Activated CD4-positive, alpha-beta memory T cell treated with anti-CD3 and anti-CD28 coated beads, Interleukin-2, amount 10 ng/mL, durations not matched to agents 7 days and 5 days (primary cell): ENCODE measurements at regions not wholly inside any gene's neighbourhood (a gene's known extent, or its start where the extent isn't known, plus 50 kb on each side); places are given as distances from the start of the nearest gene placed in this dataset.
"Not testable (repeated sequence)": the region's sequence is repeated elsewhere in the genome, so short reads cannot be mapped to it uniquely, and the experiment has no call there.

Experiments used
- CTCF ChIA-PET: fragments of 350-600 bp; sonication (Branson Sonifier 250); formaldehyde crosslinking; loops from one replicate; lab custom pipeline; 2021; ENCODE audit warnings: antibody characterized with exemption, inconsistent platforms; lab: Charles Lee
- POLR2A ChIA-PET: fragments of 350-600 bp; sonication (Branson Sonifier 250); formaldehyde crosslinking; loops from one replicate; lab custom pipeline; 2021; ENCODE audit warnings: antibody characterized with exemption; lab: Charles Lee
- DNase-seq: peaks from one replicate; pipeline ENCODE4 v3.0.0-alpha.2; 2020
- H3K27ac Mint-ChIP-seq: one replicate; pipeline ENCODE4 v1.8.0; 2021; ENCODE audit warnings: mild to moderate bottlenecking, mixed read lengths
- H3K27me3 Mint-ChIP-seq: one replicate; pipeline ENCODE4 v1.8.0; 2021; ENCODE audit warnings: mixed read lengths
- H3K36me3 Mint-ChIP-seq: one replicate; pipeline ENCODE4 v1.8.0; 2021; ENCODE audit warnings: low read depth, mixed read lengths
- H3K4me1 Mint-ChIP-seq: one replicate; pipeline ENCODE4 v1.8.0; 2021; ENCODE audit warnings: mixed read lengths
- H3K4me3 Mint-ChIP-seq: one replicate; pipeline ENCODE4 v1.8.0; 2021; ENCODE audit warnings: mild to moderate bottlenecking, mixed read lengths
- H3K9me3 Mint-ChIP-seq: one replicate; pipeline ENCODE4 v1.8.0; 2021; ENCODE audit warnings: mixed read lengths

DNA sequence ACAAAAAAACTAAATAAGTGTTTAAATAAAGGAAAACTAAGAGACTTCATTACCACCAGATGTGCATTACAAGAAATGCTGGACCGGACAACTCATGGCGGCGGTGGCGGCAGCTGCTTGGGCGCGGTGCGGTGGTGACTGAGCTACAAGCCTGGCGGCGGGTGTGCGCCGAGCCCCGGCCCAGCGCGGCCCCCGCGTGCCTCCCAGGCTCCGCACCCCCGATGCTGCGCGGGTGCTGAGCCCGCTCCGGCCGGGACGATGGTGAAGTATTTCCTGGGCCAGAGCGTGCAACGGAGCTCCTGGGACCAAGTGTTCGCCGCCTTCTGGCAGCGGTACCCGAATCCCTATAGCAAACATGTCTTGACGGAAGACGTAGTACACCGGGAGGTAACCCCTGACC is 52.2 kb upstream of the RCOR3 start:
- DNase-seq = no peak
- Mint-ChIP-seq H3K4me1 (no peaks in the 10 kb centered on the region), H3K9me3 (no peaks in the 10 kb centered on the region), H3K27me3 (no peaks in the 10 kb centered on the region), H3K27ac (no peak overlapping the region), H3K36me3 (no peaks in the 10 kb centered on the region), H3K4me3 (no peak overlapping the region)
- CTCF ChIA-PET = interaction anchor here (1.3 kb wide), 1 partner anchor 511 kb away, joined by 3 read pairs; no protein-coding TSS in a partner anchor
- POLR2A ChIA-PET = no interaction called here

- POLR2A ChIA-PET = no interaction called here
These were observed 58.9 kb upstream of the RCOR3 start for GRCh38 chr1:211200311-211200710.

GRCh38 chr1:211198880-211199279 is 60.3 kb upstream of the RCOR3 start:
- H3K4me1 Mint-ChIP-seq = no peaks in the 10 kb centered on the region
- H3K27me3 Mint-ChIP-seq = peaks cover 10% of the 10 kb centered on the region
- H3K36me3 Mint-ChIP-seq = no peaks in the 10 kb centered on the region
- H3K27ac Mint-ChIP-seq = no peak overlapping the region
- POLR2A ChIA-PET = no interaction called here
- DNase-seq = no peak
- H3K4me3 Mint-ChIP-seq = no peak overlapping the region
- H3K9me3 Mint-ChIP-seq = peaks cover 2% of the 10 kb centered on the region
- CTCF ChIA-PET = interaction anchor here (0.5 kb wide), 1 partner anchor 251 kb away, joined by 3 read pairs; no protein-coding TSS in a partner anchor

More at GRCh38 chr1:211200311-211200710, 58.9 kb upstream of the RCOR3 start:
- peaks cover under 1% of the 10 kb centered on the region for H3K9me3 Mint-ChIP-seq
- H3K4me1 Mint-ChIP-seq = no peaks in the 10 kb centered on the region
- CTCF ChIA-PET = no interaction called here
- H3K27me3 Mint-ChIP-seq = peaks cover 4% of the 10 kb centered on the region
- H3K27ac Mint-ChIP-seq = no peak overlapping the region
- DNase-seq = no peak
- H3K4me3 Mint-ChIP-seq = no peak overlapping the region
- no peaks in the 10 kb centered on the region for H3K36me3 Mint-ChIP-seq

- Mint-ChIP-seq H3K4me3 (no peak overlapping the region), H3K9me3 (peaks cover 2% of the 10 kb centered on the region), H3K36me3 (no peaks in the 10 kb centered on the region), H3K4me1 (no peaks in the 10 kb centered on the region), H3K27me3 (peaks cover 10% of the 10 kb centered on the region), H3K27ac (no peak overlapping the region)
- POLR2A ChIA-PET = no interaction called here
- DNase-seq = no peak
- CTCF ChIA-PET = no interaction called here
These were observed 61.1 kb upstream of the RCOR3 start for GRCh38 chr1:211198111-211198510.

- DNase-seq = no peak
- H3K9me3 Mint-ChIP-seq = peaks cover 2% of the 10 kb centered on the region
- CTCF ChIA-PET = no interaction called here
- H3K27ac Mint-ChIP-seq = no peak overlapping the region
- H3K36me3 Mint-ChIP-seq = no peaks in the 10 kb centered on the region
- POLR2A ChIA-PET = no interaction called here
- peaks cover 4% of the 10 kb centered on the region for H3K4me1 Mint-ChIP-seq
- H3K27me3 Mint-ChIP-seq = peaks cover 10% of the 10 kb centered on the region
- H3K4me3 Mint-ChIP-seq = no peak overlapping the region
These were observed 62.3 kb upstream of the RCOR3 start for GRCh38 chr1:211196880-211197279.

GRCh38 chr1:211194826-211195225 is 60.9 kb upstream of the KCNH1 start:
- peaks cover 6% of the 10 kb centered on the region for H3K4me1 Mint-ChIP-seq
- peaks cover 10% of the 10 kb centered on the region for H3K27me3 Mint-ChIP-seq
- POLR2A ChIA-PET = no interaction called here
- H3K4me3 Mint-ChIP-seq = no peak overlapping the region
- H3K27ac Mint-ChIP-seq = no peak overlapping the region
- no peak for DNase-seq
- H3K9me3 Mint-ChIP-seq = peaks cover 2% of the 10 kb centered on the region
- H3K36me3 Mint-ChIP-seq = no peaks in the 10 kb centered on the region
- CTCF ChIA-PET = no interaction called here

- no peak overlapping the region for H3K27ac Mint-ChIP-seq
- H3K27me3 Mint-ChIP-seq = peaks cover 8% of the 10 kb centered on the region
- peaks cover 2% of the 10 kb centered on the region for H3K9me3 Mint-ChIP-seq
- DNase-seq = no peak
- POLR2A ChIA-PET = no interaction called here
- CTCF ChIA-PET = no interaction called here
- H3K4me1 Mint-ChIP-seq = peaks cover 6% of the 10 kb centered on the region
- no peaks in the 10 kb centered on the region for H3K36me3 Mint-ChIP-seq
- no peak overlapping the region for H3K4me3 Mint-ChIP-seq
These were observed 58.3 kb upstream of the KCNH1 start for GRCh38 chr1:211192227-211192626.

DNA sequence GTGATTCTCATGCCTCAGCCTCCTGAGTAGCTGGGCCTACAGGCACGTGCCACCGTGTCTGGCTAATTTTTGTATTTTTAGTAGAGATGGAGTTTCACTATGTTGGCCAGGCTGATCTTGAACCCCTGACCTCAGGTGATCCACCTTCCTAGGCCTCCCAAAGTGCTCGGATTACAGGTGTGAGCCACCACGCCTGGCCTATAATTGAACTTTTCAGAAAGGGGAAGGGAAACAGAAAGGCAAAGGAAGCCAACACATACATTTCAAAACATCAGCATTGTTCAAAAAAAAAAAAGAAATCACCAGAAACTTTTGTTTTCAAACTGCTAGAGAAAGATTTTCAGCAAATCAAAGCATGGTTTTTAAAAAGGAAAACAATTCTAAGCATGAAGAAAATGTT is 54.8 kb upstream of the KCNH1 start:
- POLR2A ChIA-PET, H3K4me3 Mint-ChIP-seq, H3K27me3 Mint-ChIP-seq, CTCF ChIA-PET, H3K27ac Mint-ChIP-seq, H3K36me3 Mint-ChIP-seq, DNase-seq, H3K9me3 Mint-ChIP-seq, H3K4me1 Mint-ChIP-seq: not testable (repeated sequence)

- Mint-ChIP-seq H3K36me3 (no peaks in the 10 kb centered on the region), H3K9me3 (no peaks in the 10 kb centered on the region), H3K27me3 (peaks cover 2% of the 10 kb centered on the region), H3K4me3 (no peak overlapping the region), H3K27ac (no peak overlapping the region), H3K4me1 (no peaks in the 10 kb centered on the region)
- DNase-seq = no peak
- ChIA-PET CTCF (no interaction called here), POLR2A (interaction anchor here (1.5 kb wide), 1 partner anchor 13 kb away, joined by 3 read pairs; no protein-coding TSS in a partner anchor)
These were observed 49.9 kb upstream of the KCNH1 start for GRCh38 chr1:211183747-211184313.
